ENCODE measurements at regions not wholly inside any gene's neighbourhood (a gene's known extent, or its start where the extent isn't known, plus 50 kb on each side); places are given as distances from the start of the nearest gene placed in this dataset.
"Not testable (repeated sequence)": the region's sequence is repeated elsewhere in the genome, so short reads cannot be mapped to it uniquely, and the experiment has no call there.

- not testable (repeated sequence) for TF ChIP-seq CTCF (IDR thresholded peaks at IDR 0.05; ENCODE audit: low read depth, low read length); POLR2A (IDR thresholded peaks at IDR 0.05; ENCODE audit: extremely low read depth, insufficient read length); MAX (IDR thresholded peaks at IDR 0.05; ENCODE audit: low read depth, low read length)
These were observed 693.6 kb upstream of the SETBP1 start for GRCh38 chr18:43987061-43987460.
